ENCODE measurements at regions not wholly inside any gene's neighbourhood (a gene's known extent, or its start where the extent isn't known, plus 50 kb on each side); places are given as distances from the start of the nearest gene placed in this dataset.
"Not testable (repeated sequence)": the region's sequence is repeated elsewhere in the genome, so short reads cannot be mapped to it uniquely, and the experiment has no call there.

DNA sequence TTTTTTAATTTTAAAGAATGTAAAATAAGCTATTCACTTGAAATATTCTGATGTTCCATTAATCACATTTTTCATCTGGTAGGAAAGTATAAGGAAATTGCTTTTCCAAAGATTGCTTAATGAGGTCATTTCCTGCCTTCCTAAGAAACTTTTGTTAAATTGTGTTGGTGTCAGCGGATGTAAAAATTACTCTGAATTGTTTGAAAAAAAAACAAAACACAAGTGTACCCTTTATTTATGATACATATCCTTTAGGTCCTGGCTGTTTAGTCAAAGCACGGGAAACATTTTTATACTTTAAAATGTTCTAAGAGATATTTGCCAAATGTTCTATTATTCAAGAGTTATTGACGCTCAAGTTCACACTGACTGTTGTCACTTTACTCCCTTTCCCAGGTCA lies 1357.4 kb upstream of the GOT2 start:
- peaks cover 0 to 5% of the 10 kb centered on the region in 2 donors for H3K4me1 ChIP-seq (replicated peaks in 1 of 2)
- WGBS, 10 experiments, result 28 to 100% (median 71%) methylated on average over 1 to 3 of the region's 3 CpGs
- no peak overlapping the region for H3K4me3 ChIP-seq
- no peak overlapping the region for H3K27ac ChIP-seq
- ATAC-seq (replicated peaks in 6 of 8), result no peak
- in situ Hi-C loops (cut with MboI; ENCODE audit: low pct_unique_long_range_greater_than_20kb in 2 of 9, low sequenced_read_pairs in 9 of 9, unreplicated experiment in 9 of 9), result no loop called here

DNA sequence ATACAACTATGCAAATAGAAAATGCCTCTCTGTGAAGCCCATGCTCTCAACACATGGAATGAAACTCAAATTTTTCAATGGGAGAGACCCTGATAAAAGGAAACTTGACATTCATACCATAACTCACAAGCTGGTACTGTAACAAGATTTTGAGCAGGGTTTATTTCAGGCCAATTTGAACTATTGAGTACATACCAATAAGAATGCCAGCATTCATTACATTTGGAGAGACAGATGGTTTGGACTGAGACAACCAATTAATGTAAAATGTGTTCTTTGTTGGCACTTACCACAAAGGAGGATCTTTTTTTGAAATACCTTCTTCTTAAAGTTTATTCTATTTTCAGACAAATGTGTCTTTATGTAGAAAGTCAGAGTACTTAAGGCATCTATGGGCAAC lies 1357.0 kb upstream of the GOT2 start:
- in situ Hi-C loops (cut with MboI; ENCODE audit: low pct_unique_long_range_greater_than_20kb in 2 of 9, low sequenced_read_pairs in 9 of 9, unreplicated experiment in 9 of 9), result no loop called here
- ATAC-seq (replicated peaks in 6 of 8), result no peak
- Histone ChIP-seq H3K27ac (no peak overlapping the region), H3K4me1 (replicated peaks in 1 of 2) (peaks cover 0 to 5% of the 10 kb centered on the region in 2 donors), H3K4me3 (no peak overlapping the region)

DNA sequence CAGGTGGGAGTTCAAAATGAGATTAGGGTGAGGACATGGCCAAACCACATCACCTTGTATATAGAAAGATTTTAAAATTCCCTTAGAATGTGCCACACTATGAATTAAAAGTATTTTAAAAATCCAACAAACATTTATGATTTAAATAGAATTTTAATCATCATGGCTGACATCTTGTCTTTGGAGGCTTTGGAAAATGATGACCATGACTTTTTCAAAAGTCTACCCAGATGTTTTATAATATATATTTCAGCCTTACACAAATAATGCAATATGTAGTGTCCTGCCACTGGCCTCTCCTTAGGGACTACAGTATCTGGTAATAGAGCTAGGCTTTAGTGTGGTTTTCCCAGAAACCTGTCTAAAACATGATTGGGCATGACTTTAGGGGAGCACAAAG lies 1353.4 kb upstream of the GOT2 start:
- Histone ChIP-seq H3K4me3 (no peak overlapping the region), H3K27ac (no peak overlapping the region), H3K4me1 (replicated peaks in 1 of 2) (peaks cover 0 to 5% of the 10 kb centered on the region in 2 donors)
- no peak for ATAC-seq (replicated peaks in 6 of 8)
- in situ Hi-C loops (cut with MboI; ENCODE audit: low pct_unique_long_range_greater_than_20kb in 2 of 9, low sequenced_read_pairs in 9 of 9, unreplicated experiment in 9 of 9), result no loop called here

DNA sequence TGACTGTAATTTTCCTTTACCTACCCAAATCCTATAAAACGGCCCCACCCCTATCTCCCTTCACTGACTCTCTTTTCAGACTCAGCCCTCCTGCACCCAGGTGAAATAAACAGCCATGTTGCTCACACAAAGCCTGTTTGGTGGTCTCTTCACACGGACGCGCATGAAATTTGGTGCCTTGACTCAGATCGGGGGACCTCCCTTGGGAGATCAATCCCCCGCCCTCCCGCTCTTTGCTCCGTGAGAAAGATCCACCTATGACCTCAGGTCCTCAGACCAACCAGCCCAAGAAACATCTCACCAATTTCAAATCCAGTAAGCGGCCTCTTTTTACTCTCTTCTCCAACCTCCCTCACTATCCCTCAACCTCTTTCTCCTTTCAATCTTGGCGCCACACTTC lies 1344.7 kb upstream of the GOT2 start:
- H3K4me1 ChIP-seq (replicated peaks in 1 of 2); in situ Hi-C loops (cut with MboI; ENCODE audit: low pct_unique_long_range_greater_than_20kb in 2 of 9, low sequenced_read_pairs in 9 of 9, unreplicated experiment in 9 of 9); H3K27ac ChIP-seq; ATAC-seq (replicated peaks in 6 of 8); H3K4me3 ChIP-seq: not testable (repeated sequence)
- 0 to 100% (median 100%) methylated on average over 1 to 2 of the region's 10 CpGs; no CpG with 5 or more reads in 5 of the 10 experiments for WGBS, 10 experiments

DNA sequence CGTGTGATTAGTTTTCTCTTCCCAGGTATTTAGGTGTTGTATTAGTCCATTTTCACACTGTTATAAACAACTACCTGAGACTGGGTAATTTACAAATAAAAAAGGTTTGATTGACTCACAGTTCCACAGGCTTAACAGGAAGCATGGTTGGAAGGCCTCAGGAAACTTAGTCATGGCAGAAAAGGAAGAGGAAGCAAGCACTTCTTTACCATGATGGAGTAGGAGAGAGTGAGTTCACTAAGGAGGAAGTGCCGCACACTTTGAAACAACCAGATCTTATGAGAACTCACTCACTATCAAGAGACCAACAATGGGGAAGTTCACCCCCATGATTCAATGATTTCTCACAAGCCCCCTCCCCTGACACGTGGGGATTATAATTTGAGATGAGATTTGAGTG lies 1343.7 kb upstream of the GOT2 start:
- WGBS, 10 experiments, result 6 to 100% (median 73%) methylated on average over 1 to 3 of the region's 3 CpGs
- Histone ChIP-seq H3K4me1 (replicated peaks in 1 of 2) (no peaks in the 10 kb centered on the region), H3K27ac (no peak overlapping the region), H3K4me3 (no peak overlapping the region)
- in situ Hi-C loops (cut with MboI; ENCODE audit: low pct_unique_long_range_greater_than_20kb in 2 of 9, low sequenced_read_pairs in 9 of 9, unreplicated experiment in 9 of 9), result no loop called here
- no peak for ATAC-seq (replicated peaks in 6 of 8)

DNA sequence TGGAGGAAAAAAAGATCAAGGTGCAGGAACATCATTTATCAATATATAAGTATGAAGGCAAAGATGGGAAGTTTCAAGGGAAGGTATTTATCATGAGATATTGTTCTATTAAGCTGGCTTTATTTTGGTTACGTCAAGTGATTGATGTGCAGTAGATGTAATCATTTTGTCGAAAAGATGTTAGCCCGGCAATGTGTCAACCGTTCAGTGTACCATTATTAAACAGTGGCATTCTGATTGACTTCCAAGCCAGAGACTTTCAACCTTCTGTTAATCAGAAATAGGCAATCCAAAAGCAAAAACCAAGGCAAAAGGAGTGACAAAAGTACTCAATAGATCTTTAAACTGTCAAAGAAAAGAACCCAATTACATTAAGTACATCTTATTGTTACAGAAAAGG lies 1340.3 kb upstream of the GOT2 start:
- in situ Hi-C loops (cut with MboI; ENCODE audit: low pct_unique_long_range_greater_than_20kb in 2 of 9, low sequenced_read_pairs in 9 of 9, unreplicated experiment in 9 of 9), result no loop called here
- 43 to 91% (median 74%) methylated on average over 2 to 4 of the region's 4 CpGs; no CpG with 5 or more reads in 1 of the 10 experiments for WGBS, 10 experiments
- Histone ChIP-seq H3K4me1 (replicated peaks in 1 of 2) (no peaks in the 10 kb centered on the region), H3K4me3 (no peak overlapping the region), H3K27ac (no peak overlapping the region)
- no peak for ATAC-seq (replicated peaks in 6 of 8)

DNA sequence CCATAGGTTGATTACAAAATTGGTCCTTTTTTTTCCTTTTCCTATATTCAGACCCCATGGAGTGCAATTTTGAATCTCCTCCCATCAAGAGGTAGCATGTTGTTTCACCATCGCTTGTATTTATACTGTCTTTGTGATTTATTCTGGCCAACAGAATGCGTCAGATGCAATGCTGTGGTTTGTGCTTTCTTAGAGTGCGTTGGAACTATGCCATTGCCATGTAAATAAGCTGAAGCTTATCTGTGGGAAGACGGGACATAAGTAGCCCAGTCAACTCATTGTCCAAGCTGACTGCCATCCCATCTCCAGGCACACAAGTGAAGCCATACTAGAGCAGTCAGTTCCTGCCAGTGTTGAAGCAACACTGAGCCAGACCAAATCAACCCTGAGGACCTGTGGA lies 1339.3 kb upstream of the GOT2 start:
- no peak for ATAC-seq (replicated peaks in 6 of 8)
- Histone ChIP-seq H3K4me1 (replicated peaks in 1 of 2) (no peaks in the 10 kb centered on the region), H3K4me3 (no peak overlapping the region), H3K27ac (no peak overlapping the region)
- 15 to 100% (median 71%) methylated on average over 1 to 4 of the region's 4 CpGs; no CpG with 5 or more reads in 2 of the 10 experiments for WGBS, 10 experiments
- in situ Hi-C loops (cut with MboI; ENCODE audit: low pct_unique_long_range_greater_than_20kb in 2 of 9, low sequenced_read_pairs in 9 of 9, unreplicated experiment in 9 of 9), result no loop called here

DNA sequence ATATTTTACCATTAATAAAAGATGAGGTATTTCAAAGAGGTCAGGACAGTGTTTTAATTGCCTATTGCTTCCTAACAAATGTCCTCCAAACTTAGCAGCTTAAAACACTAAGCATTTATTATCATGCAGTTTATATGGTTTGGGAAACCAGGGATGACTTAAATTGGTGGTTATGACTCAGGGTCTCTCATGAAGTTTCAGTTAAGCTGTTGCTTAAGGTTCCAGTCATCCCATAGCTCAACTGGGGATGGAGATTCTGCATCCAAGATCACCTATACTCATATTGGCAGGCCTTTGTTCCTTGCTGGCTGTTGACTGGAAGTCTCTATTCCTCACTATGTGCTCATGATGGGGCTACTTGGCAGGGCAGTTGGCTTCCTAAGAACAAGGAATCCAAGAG lies 1329.9 kb upstream of the GOT2 start:
- Histone ChIP-seq H3K4me3 (no peak overlapping the region), H3K4me1 (replicated peaks in 1 of 2) (no peaks in the 10 kb centered on the region), H3K27ac (no peak overlapping the region)
- in situ Hi-C loops (cut with MboI; ENCODE audit: low pct_unique_long_range_greater_than_20kb in 2 of 9, low sequenced_read_pairs in 9 of 9, unreplicated experiment in 9 of 9), result no loop called here
- no peak for ATAC-seq (replicated peaks in 6 of 8)

DNA sequence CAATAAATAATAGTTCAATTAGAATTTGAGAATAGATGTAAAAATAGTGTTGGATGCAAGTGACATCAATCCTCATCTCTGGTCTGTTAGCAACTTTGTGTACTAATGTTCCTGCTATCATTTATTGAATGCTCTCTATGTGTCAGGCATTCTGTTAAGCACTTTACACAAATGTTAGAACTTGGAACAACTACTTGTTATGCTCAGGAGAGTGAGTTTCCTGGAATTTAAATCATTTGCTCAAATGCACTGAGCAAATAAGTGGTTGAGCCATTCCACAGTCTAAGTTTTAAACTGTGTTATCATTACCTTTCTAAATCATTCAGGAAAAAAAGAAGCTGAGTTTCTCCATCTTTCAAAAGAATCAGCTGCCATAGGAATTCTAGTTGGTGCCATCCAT lies 1327.3 kb upstream of the GOT2 start:
- H3K27ac ChIP-seq, result no peak overlapping the region
- peak in 2 of 8 experiments; percentile 25 to 27 for ATAC-seq (replicated peaks in 6 of 8)
- no peaks in the 10 kb centered on the region for H3K4me1 ChIP-seq (replicated peaks in 1 of 2)
- in situ Hi-C loops (cut with MboI; ENCODE audit: low pct_unique_long_range_greater_than_20kb in 2 of 9, low sequenced_read_pairs in 9 of 9, unreplicated experiment in 9 of 9), result no loop called here
- H3K4me3 ChIP-seq, result no peak overlapping the region

DNA sequence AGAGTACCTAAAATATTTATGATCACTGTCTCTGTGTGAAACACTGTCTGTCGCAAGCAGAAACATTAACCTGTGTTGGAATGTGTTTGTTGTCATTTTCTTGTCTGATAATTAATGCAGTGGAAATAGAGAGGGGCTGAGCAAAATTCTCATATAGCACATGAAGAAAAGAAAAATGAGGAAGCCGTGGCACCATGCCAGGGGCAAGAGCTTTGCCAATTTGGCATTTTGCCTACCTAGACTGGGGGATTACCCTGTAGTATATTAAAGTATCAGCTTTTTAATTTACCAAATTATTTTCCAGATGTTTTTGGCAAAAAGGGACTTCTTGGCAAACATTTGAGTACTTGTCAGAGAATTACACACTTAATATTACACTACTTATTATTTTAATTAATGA lies 1326.6 kb upstream of the GOT2 start:
- no peak for ATAC-seq (replicated peaks in 6 of 8)
- 0 to 100% (median 50%) methylated on average over 1 to 2 of the region's 2 CpGs; no CpG with 5 or more reads in 4 of the 10 experiments for whole genome bisulfite sequencing, 10 experiments
- Histone ChIP-seq H3K4me1 (replicated peaks in 1 of 2) (no peaks in the 10 kb centered on the region), H3K4me3 (no peak overlapping the region), H3K27ac (no peak overlapping the region)
- in situ Hi-C loops (cut with MboI; ENCODE audit: low pct_unique_long_range_greater_than_20kb in 2 of 9, low sequenced_read_pairs in 9 of 9, unreplicated experiment in 9 of 9), result no loop called here

DNA sequence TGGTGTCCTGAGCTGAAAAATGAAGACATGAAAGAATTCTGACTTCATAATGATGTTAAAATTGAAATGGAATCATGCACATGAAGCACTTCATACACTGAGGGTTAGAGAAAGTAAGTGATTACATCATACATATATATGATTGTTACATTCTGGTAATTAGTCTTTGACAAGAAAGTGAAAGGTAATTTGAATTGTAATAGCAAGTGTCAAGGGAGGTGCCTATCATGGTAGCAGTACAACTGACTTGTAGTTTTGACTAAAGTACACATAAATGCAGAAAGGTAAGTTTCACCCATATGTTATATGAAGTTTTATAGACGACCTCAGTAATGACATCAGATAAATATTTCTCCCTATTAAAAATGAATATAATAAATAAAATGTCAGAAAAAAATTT lies 1325.0 kb upstream of the GOT2 start:
- 0 to 78% (median 48%) methylated on average over 1 of the region's 1 CpG; no CpG with 5 or more reads in 6 of the 10 experiments for WGBS, 10 experiments
- ATAC-seq (replicated peaks in 6 of 8), result peak in 1 of 8 experiments; percentile 16
- in situ Hi-C loops (cut with MboI; ENCODE audit: low pct_unique_long_range_greater_than_20kb in 2 of 9, low sequenced_read_pairs in 9 of 9, unreplicated experiment in 9 of 9), result no loop called here
- Histone ChIP-seq H3K4me1 (replicated peaks in 1 of 2) (no peaks in the 10 kb centered on the region), H3K27ac (no peak overlapping the region), H3K4me3 (no peak overlapping the region)

DNA sequence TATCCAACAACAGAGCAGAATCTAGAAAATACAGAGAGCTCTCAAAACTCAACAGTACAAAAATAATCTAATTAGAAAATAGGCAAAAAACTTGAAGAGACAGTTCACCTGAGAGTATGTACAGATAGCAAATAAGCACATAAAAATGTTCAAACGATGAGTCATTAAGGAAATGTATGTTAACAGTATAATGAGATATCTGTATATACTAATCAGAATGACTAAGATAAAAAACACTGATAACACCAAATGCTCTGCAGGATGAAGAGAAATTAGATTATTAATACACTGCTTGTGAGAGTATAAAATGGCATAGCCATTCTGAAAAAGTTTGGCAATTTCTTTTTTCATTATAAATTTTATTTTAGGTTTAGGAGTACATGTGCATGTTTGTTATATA lies 1307.6 kb upstream of the GOT2 start:
- ATAC-seq (replicated peaks in 6 of 8), result no peak
- no peaks in the 10 kb centered on the region for H3K4me1 ChIP-seq (replicated peaks in 1 of 2)
- WGBS, 10 experiments, result 0 to 100% (median 83%) methylated on average over 1 of the region's 1 CpG; no CpG with 5 or more reads in 1 of the 10 experiments
- no peak overlapping the region for H3K4me3 ChIP-seq
- in situ Hi-C loops (cut with MboI; ENCODE audit: low pct_unique_long_range_greater_than_20kb in 2 of 9, low sequenced_read_pairs in 9 of 9, unreplicated experiment in 9 of 9), result no loop called here
- no peak overlapping the region for H3K27ac ChIP-seq

DNA sequence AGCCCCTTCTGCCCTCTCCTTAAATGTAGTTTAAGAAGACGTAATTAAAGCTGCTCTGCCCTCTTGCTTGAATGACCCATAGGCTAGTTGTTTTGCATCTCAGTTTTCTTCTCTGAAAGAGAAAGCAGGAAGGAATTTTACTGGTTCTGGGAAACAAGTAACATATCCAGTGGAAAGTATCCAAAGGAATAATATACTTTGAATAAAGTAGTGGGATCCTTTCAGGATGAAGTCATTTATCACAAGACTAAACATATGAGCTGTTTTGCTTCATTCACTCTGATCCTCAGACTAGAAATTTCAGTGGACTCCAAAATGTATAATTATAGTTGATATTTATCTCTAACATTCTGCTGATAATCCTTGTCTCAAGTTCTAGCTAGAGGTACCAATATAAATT lies 1297.6 kb upstream of the GOT2 start:
- H3K4me3 ChIP-seq, result no peak overlapping the region
- H3K4me1 ChIP-seq (replicated peaks in 1 of 2), result no peaks in the 10 kb centered on the region
- H3K27ac ChIP-seq, result no peak overlapping the region
- 0 to 86% (median 58%) methylated on average over 1 of the region's 1 CpG; no CpG with 5 or more reads in 6 of the 10 experiments for WGBS, 10 experiments
- in situ Hi-C loops (cut with MboI; ENCODE audit: low pct_unique_long_range_greater_than_20kb in 2 of 9, low sequenced_read_pairs in 9 of 9, unreplicated experiment in 9 of 9), result no loop called here
- ATAC-seq (replicated peaks in 6 of 8), result peak in 1 of 8 experiments; percentile 67

DNA sequence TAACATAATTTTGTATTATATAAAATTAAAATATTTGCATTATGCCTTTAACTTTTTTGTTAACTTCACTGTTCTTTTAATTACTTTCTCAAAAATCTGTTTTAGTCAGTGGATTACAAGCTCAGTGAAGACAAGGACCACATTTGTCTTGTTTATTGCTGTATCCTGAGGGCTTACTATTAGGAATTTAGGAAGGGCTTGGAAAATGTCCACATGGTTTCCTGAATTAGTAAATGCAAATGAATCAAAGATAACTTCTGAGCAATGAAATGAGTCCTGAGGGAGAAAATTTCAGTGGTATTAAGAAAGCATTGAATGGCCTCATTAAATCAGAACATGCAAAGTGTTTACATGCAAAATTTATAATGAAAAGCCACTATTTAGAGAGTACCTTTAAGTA lies 1293.2 kb upstream of the GOT2 start:
- in situ Hi-C loops (cut with MboI; ENCODE audit: low pct_unique_long_range_greater_than_20kb in 2 of 9, low sequenced_read_pairs in 9 of 9, unreplicated experiment in 9 of 9), result no loop called here
- no peak for ATAC-seq (replicated peaks in 6 of 8)
- Histone ChIP-seq H3K4me1 (replicated peaks in 1 of 2) (no peaks in the 10 kb centered on the region), H3K4me3 (no peak overlapping the region), H3K27ac (no peak overlapping the region)

DNA sequence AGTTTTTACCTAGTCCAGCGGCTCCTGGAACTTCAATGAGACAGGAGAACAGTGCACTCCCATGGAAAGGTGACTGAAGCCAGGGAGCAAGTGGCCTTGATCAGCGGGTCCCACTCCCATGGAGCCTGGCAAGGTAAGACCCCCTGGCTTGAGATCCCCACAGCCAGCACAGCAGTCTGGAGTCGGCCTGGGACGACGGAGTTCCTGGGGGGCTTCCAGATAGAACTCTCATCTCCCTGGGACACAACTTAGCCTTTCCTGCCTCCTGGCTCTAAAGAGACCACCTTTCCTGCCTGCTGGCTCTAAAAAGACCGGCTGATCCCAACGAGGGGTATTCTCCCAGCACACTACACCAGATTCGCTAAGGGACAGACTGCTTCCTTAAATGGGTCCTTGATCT lies 1279.0 kb upstream of the GOT2 start:
- in situ Hi-C loops (cut with MboI; ENCODE audit: low pct_unique_long_range_greater_than_20kb in 2 of 9, low sequenced_read_pairs in 9 of 9, unreplicated experiment in 9 of 9), result no loop called here
- H3K4me1 ChIP-seq (replicated peaks in 1 of 2), result no peaks in the 10 kb centered on the region
- 29 to 100% (median 46%) methylated on average over 2 to 6 of the region's 8 CpGs; no CpG with 5 or more reads in 4 of the 10 experiments for WGBS, 10 experiments
- no peak overlapping the region for H3K4me3 ChIP-seq
- H3K27ac ChIP-seq, result no peak overlapping the region
- ATAC-seq (replicated peaks in 6 of 8), result no peak
